Spleen (tissue), 11 donors: ENCODE measurements at regions not wholly inside any gene's neighbourhood (a gene's known extent, or its start where the extent isn't known, plus 50 kb on each side); places are given as distances from the start of the nearest gene placed in this dataset.

Experiments
- DNase-seq: peaks from one replicate; pipeline ENCODE4 v3.0.0-alpha.2; 2020
- H3K27ac ChIP-seq, 8 donors: fragments of 200-600 bp; sonication (generic) in 7 of 8; 1 replicate in 4 of 8; 2 replicates in 4 of 8; pipeline versions ENCODE4 v1.5.0 to v1.8.0; 2016 to 2021; ENCODE audit warnings: inconsistent platforms in 4 of 8, mild to moderate bottlenecking in 4 of 8, moderate library complexity in 1 of 8
- H3K27me3 ChIP-seq, 7 donors: fragments of 200-600 bp; sonication (generic) in 6 of 7; replicated peaks in 1 of 7; 1 replicate in 4 of 7; 2 replicates in 3 of 7; pipeline versions ENCODE4 v1.5.0 to v1.8.0; 2016 to 2021; ENCODE audit warnings: inconsistent platforms in 3 of 7, mild to moderate bottlenecking in 1 of 7
- H3K36me3 ChIP-seq, 6 donors: fragments of 200-600 bp; sonication (generic) in 5 of 6; 1 replicate in 4 of 6; 2 replicates in 2 of 6; pipeline versions ENCODE4 v1.5.0 to v1.8.0; 2016 to 2021; ENCODE audit warnings: inconsistent platforms in 2 of 6
- H3K4me1 ChIP-seq, 6 donors: fragments of 200-600 bp; sonication (generic) in 5 of 6; 1 replicate in 3 of 6; 2 replicates in 3 of 6; pipeline versions ENCODE4 v1.5.0 to v1.8.0; 2016 to 2021; ENCODE audit warnings: inconsistent platforms in 3 of 6
- H3K4me3 ChIP-seq, 8 donors: fragments of 200-600 bp; sonication (generic) in 7 of 8; 1 replicate in 4 of 8; 2 replicates in 4 of 8; pipeline versions ENCODE4 v1.5.0 to v1.8.0; 2016 to 2021; ENCODE audit warnings: inconsistent platforms in 4 of 8, mild to moderate bottlenecking in 4 of 8, moderate library complexity in 2 of 8
- H3K9me3 ChIP-seq, 8 donors: fragments of 200-600 bp; sonication (generic) in 7 of 8; 1 replicate in 4 of 8; 2 replicates in 4 of 8; pipeline versions ENCODE4 v1.5.0 to v1.8.0; 2016 to 2021; ENCODE audit warnings: inconsistent platforms in 4 of 8
- CTCF ChIP-seq, 11 experiments: fragments of 200-600 bp in 7 of 11; fragments of 450-650 bp in 4 of 11; sonication (generic) in 4 of 11; IDR thresholded peaks in 8 of 11; conservative IDR thresholded peaks in 3 of 11; 1 replicate in 7 of 11; 2 replicates in 4 of 11; pipeline versions ENCODE4 v1.4.0 to v1.8.0; 2016 to 2021; ENCODE audit warnings: antibody characterized with exemption in 11 of 11, inconsistent platforms in 4 of 11, mild to moderate bottlenecking in 1 of 11
- POLR2A ChIP-seq, 3 donors: fragments of 450-650 bp; IDR thresholded peaks; one replicate each; pipeline ENCODE4 v1.5.1; 2017; ENCODE audit warnings: antibody characterized with exemption in 3 of 3, mild to moderate bottlenecking in 1 of 3
- POLR2AphosphoS5 ChIP-seq, 3 donors: sonication (generic); formaldehyde crosslinking; IDR thresholded peaks; one replicate each; pipeline ENCODE4 v1.5.1; 2017; ENCODE audit warnings: antibody characterized with exemption in 3 of 3
- WGBS, 5 donors: extraction: QIAGEN DNeasy Blood & Tissue Kit in 3 of 5; methylation state at CpG; one replicate each; pipeline versions ENCODE4 v1.1.5 to v1.1.7; 2013 to 2018; 5-methylcytosine and 5-hydroxymethylcytosine counted together
- intact Hi-C: fragments of 100-400 bp; cut with DNase I; formaldehyde crosslinking; loops from one replicate; pipeline ENCODE4 v1.15.0; 2023; ENCODE audit warnings: low total_unique reads
- donor health status: healthy with polysubstance abuse.
- donor health status: DM: no; HTN: no; CAD: no; lungs with moderate emphysema.
- donor health status: DM: no; HTN: no; CAD: no.
- donor health status: Bipolar disorder and iron deficiency.
- donor health status: healthy.
- donor health status: DM: no; HTN: no; CAD: no.
- donor health status: DM: yes; HTN: yes; CAD: no.

GRCh38 chr12:39157696-39158342, 252.4 kb upstream of the CPNE8 start:
- DNase-seq, result no peak
- Histone ChIP-seq H3K9me3 (peaks cover 0 to 10% (median 9%) of the 10 kb centered on the region in 8 donors), H3K36me3 (no peaks in the 10 kb centered on the region), H3K27ac (no peak overlapping the region), H3K4me1 (no peaks in the 10 kb centered on the region), H3K27me3 (peaks cover 0 to 6% (median 0%) of the 10 kb centered on the region in 7 donors), H3K4me3 (no peak overlapping the region)
- intact Hi-C loops, result no loop called here
- no peak for TF ChIP-seq POLR2AphosphoS5 (IDR thresholded peaks at IDR 0.05)
- no peak for TF ChIP-seq POLR2A (IDR thresholded peaks at IDR 0.05)
- no peak for TF ChIP-seq CTCF (IDR thresholded peaks at IDR 0.05 in 8 of 11, conservative IDR thresholded peaks at IDR 0.05 in 3 of 11)
- WGBS, 5 donors, result 63 to 78% (median 69%) methylated on average over 5 of the region's 5 CpGs

- Histone ChIP-seq H3K9me3 (peaks cover 0 to 34% (median 13%) of the 10 kb centered on the region in 8 donors), H3K4me3 (peak overlapping the region; percentile 17 to 68 (median 40)), H3K27ac (no peak overlapping the region), H3K27me3 (peaks cover 0 to 51% (median 20%) of the 10 kb centered on the region in 7 donors), H3K4me1 (peaks cover 0 to 15% (median 5%) of the 10 kb centered on the region in 6 donors), H3K36me3 (no peaks in the 10 kb centered on the region)
- intact Hi-C loops, result no loop called here
- peak; percentile 72 for DNase-seq
- 8 to 14% (median 11%) methylated on average over 42 to 70 of the region's 70 CpGs for WGBS, 5 donors
- peak in 8 of 11 experiments; percentile 43 to 75 (median 56) for TF ChIP-seq CTCF (IDR thresholded peaks at IDR 0.05 in 8 of 11, conservative IDR thresholded peaks at IDR 0.05 in 3 of 11)
- no peak for TF ChIP-seq POLR2A (IDR thresholded peaks at IDR 0.05)
- peak in 1 of 3 donors; percentile 35 for TF ChIP-seq POLR2AphosphoS5 (IDR thresholded peaks at IDR 0.05)
Observed at GRCh38 chr12:39145175-39145999, 240.0 kb upstream of the CPNE8 start.

GRCh38 chr12:39144613-39145061, 239.2 kb upstream of the CPNE8 start:
- intact Hi-C loops, result no loop called here
- Histone ChIP-seq H3K27me3 (peaks cover 0 to 44% (median 20%) of the 10 kb centered on the region in 7 donors), H3K36me3 (no peaks in the 10 kb centered on the region), H3K4me1 (peaks cover 0 to 15% (median 5%) of the 10 kb centered on the region in 6 donors), H3K27ac (no peak overlapping the region), H3K9me3 (peaks cover 0 to 26% (median 6%) of the 10 kb centered on the region in 8 donors), H3K4me3 (peak overlapping the region in 6 of 8 donors; percentile 24 to 68 (median 40))
- 15 to 33% (median 29%) methylated on average over 15 to 41 of the region's 41 CpGs for WGBS, 5 donors
- no peak for DNase-seq
- TF ChIP-seq POLR2AphosphoS5 (IDR thresholded peaks at IDR 0.05) (no peak), CTCF (IDR thresholded peaks at IDR 0.05 in 8 of 11, conservative IDR thresholded peaks at IDR 0.05 in 3 of 11) (no peak), POLR2A (IDR thresholded peaks at IDR 0.05) (no peak)

- Histone ChIP-seq H3K27me3 (peaks cover 0 to 6% (median 0%) of the 10 kb centered on the region in 7 donors), H3K9me3 (no peaks in the 10 kb centered on the region), H3K27ac (no peak overlapping the region), H3K4me3 (no peak overlapping the region), H3K4me1 (no peaks in the 10 kb centered on the region), H3K36me3 (no peaks in the 10 kb centered on the region)
- DNase-seq, result no peak
- 63 to 85% (median 67%) methylated on average over 4 of the region's 4 CpGs for WGBS, 5 donors
- TF ChIP-seq POLR2AphosphoS5 (IDR thresholded peaks at IDR 0.05), result no peak
- TF ChIP-seq CTCF (IDR thresholded peaks at IDR 0.05 in 8 of 11, conservative IDR thresholded peaks at IDR 0.05 in 3 of 11), result no peak
- TF ChIP-seq POLR2A (IDR thresholded peaks at IDR 0.05), result no peak
- intact Hi-C loops, result no loop called here
Observed at GRCh38 chr12:39138268-39138667, 232.9 kb upstream of the CPNE8 start.
